ENCODE measurements at regions not wholly inside any gene's neighbourhood (a gene's known extent, or its start where the extent isn't known, plus 50 kb on each side); places are given as distances from the start of the nearest gene placed in this dataset.

DNA sequence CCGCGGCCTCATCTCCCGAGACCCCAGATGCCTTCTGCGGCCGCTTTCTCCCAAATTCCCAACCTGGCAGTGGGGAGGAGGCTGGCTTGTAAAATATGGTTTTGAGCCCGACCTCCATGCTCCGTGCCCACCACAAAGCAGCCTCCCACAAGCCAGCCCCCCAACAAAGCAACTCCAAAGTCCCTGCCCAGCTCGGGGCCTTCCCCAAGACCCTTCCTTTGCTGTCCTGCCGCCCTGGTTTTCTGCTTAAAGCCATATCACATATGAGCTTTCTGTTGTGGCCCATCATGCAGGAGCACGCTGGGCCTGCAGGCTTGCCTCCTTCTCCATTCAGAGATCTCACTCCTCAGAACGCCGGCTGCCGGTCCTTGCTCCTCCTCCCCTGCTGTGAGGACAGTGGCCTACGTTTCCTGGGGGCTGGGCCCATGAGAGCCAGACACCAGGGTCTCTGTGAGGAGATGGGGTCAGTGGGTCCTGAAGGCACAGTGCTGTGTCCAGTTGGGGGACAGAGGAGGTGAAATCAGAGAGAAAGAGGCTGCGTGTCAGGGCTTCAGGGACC lies 680.0 kb downstream of the BRD1 start:
- intact Hi-C loops (cut with DNase I), result no loop called here

DNA sequence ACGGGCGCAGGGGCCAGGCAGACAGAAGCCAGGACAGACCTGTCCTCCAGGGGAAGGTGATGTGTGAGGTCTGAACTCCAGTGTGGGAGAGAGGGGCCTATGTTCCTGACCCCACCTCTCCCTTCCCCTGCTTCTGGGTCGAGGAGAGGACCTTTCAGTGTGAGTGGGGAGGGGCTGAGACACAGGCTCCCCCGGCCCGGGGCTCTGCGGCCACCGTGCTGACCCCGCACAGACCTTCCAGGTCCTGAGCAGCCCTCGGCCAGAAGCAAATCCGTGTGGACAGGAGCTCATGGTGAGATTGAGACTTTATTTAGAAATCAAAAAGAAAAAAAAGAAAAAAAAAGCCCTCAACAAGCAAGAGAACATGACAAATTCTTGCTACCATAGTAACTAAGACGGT lies 680.5 kb downstream of the BRD1 start:
- no peak for DNase-seq (ENCODE audit: low spot score)
- intact Hi-C loops (cut with DNase I), result no loop called here

More for the DNA sequence above, 680.0 kb downstream of the BRD1 start:
- no peak for DNase-seq (ENCODE audit: low spot score)

DNA sequence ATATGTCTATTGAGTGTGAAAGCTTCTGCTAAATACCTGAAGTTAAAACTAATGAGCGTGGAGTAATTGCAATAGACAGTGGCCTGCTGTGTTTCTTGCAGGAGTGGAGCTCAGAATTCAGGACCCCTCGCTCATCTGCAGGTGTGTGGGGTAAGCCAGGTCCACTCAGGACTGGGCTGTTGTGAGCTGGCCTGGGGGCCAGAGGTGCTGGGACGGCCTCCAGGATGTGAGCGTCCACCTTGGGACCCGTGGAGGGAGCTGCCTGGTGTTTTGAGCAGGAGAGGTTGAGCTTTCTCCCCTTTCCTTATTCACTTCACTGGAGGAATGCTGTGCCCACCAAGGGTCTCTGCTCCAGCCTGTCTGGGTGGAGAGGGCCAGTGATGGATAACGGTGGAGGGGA lies 681.2 kb downstream of the BRD1 start:
- intact Hi-C loops (cut with DNase I), result no loop called here
- DNase-seq (ENCODE audit: low spot score), result no peak

DNA sequence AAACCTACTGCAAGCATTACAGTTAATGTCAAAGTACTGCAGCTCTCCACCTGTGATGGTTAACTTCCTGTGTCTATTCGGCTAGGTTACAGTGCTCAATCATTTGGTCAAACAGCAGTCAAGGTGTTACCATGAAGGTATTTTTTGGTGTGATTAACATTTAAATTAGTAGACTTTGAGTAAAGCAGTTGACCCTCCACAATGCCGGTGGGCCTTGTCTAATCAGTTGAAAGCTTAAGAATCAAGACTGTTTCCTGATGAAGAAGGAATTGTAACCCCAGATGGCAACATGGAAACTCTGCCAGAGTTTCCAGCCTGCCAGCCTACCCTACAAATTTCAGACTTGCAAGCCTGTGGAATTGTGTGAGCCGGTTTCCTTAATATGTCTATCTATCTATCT lies 683.9 kb downstream of the BRD1 start:
- DNase-seq (ENCODE audit: low spot score), result no peak
- intact Hi-C loops (cut with DNase I), result no loop called here

DNA sequence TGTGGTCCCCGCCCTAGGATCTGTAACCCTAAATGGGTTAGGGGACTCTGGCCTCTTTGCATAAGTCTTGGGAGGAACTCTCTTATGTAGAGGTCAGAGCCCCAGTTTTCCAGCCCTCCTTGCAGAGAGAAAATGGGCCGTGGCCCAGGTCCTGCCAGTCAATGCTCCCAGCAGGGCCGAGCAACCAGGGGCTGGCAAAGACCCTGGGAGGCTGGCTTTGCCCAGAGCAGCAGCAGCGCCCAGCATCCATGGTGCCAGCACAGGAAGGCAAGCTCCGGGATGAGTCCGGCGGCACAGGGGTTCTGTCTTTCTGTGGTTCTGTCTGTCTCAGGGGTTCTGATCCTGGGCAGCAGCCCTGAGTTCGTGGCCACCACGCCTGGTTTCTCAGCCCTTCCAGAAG lies 684.8 kb downstream of the BRD1 start:
- intact Hi-C loops (cut with DNase I), result no loop called here

DNA sequence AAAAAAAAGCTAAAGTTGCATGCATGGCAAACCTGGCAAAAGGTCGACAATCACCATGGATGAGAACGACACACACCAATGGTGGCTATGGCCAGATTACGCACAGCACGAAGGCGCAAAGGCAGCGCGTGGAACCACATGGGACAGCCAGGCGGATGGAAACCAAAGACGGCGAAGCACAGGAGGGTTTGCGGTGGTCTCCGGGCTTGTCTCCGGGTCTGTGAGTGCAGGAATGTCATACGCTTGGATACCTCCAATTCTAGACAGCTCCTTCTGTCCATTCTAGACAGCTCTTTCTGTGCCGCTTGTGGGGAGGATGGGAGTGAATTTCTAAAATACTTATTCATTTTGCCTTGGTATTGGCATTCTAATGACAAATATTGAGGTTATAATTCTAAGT lies 685.4 kb downstream of the BRD1 start:
- intact Hi-C loops (cut with DNase I), result no loop called here
- no peak for DNase-seq (ENCODE audit: low spot score)

More for the DNA sequence above, 684.8 kb downstream of the BRD1 start:
- no peak for DNase-seq (ENCODE audit: low spot score)

DNA sequence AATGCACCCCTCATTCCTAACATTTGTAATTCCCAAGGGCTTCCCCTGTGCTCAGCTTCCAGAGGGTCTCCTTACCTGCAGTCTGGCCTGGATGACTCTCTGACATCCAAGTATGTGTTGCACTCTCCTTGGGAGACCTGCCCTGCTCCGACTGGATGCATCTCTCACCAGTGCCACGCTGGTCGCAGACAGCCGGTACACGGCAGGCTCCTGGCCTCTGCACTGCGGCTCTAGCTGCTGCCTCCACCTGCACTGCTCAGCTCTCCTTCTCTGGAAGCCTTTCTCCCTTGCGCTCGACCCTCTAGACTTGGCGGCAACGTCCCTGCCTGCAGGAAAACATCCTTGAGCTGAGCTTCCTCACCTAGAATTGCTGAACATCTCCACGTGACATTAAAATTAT lies 685.9 kb downstream of the BRD1 start:
- intact Hi-C loops (cut with DNase I), result no loop called here
- DNase-seq (ENCODE audit: low spot score), result no peak

DNA sequence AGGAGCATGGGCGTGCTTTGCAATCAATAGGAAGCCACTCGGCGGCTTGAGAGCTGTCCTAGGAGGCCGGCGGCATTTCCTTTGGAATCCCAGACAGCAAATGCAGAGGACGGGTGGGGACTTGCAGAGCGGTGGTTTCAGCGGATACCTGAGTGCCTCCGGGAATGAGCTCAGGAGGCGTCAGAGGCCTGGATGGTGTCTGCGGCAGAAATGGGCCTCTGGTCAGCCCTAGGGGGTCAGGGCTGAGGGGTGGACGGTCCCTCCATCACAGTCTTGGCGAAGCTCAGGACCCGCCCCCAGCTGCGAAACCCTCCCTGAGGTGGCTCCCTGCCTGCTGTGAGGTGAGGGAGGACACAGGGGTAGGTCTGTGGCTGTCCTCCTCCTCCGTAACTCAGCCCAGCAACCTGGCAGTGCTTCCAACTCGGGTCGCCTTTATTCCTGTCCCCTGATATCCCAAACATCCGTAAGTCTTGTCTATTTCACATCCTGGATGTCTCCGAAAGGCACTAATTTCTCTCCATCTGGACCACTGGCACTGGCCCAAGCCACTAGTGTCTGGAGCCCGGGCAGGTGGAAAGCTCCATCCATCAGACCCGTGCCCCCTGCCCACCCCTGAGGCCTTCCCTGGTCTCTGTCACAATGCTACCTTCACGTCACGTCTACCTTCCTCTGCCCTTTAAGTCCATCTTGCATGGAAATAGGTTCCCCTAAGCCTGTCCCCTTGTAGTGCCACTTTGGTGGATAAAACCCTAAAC lies 686.6 kb downstream of the BRD1 start:
- no peak for DNase-seq (ENCODE audit: low spot score)
- intact Hi-C loops (cut with DNase I), result no loop called here

DNA sequence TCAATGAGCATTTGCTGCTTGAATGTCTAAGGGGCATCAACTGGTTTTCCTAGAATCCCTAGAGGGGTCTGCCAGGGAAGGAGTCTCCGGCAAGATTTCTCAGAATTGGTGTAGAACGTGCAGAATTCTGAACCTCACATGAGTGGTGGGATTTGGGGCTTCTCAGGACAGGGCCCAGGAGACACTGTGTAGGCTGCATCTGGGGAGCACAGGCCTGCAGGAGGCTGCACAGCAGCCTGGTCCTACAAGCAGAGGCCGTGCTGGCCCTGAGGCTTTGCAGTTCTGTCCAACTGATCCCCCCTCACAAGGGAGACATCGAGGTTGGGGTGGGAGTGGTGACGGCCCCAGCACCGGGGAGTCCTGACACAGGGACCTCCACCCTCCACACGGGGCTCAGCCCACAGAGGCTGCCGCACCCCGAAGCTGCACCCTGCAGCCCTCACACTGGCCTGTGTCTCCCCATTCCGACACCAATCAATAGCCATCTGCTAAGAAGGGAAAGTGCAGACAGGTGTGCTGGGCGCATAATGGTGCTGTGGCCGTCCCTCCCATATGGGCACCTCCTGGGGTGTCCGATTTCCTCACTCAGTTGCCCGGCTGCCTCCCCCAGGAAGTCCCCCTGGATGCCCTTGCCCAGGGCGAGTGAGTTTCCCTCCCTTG lies 688.1 kb downstream of the BRD1 start:
- DNase-seq (ENCODE audit: low spot score), result no peak
- intact Hi-C loops (cut with DNase I), result no loop called here

DNA sequence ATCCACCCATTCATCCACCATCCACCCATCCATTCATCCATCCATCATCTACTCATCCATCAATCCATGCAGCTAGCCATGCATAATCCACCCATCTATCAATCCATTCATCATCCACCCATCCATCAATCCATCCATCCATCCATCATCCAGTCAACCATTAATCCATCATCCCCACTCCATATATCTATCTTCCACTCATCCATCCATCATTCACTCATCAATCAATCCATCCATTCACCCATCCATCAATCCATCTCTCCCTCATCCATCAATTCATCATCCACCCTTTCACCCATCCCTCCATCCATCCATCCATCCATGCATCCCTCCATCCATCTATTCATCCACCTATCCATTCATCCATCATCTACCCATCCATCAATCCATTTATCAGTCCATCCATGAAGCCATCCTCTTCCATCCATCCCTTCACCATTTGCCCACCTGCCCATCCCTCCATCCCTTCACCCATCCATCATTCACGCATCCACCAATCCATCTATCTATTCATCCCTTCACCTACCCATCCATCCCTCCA lies 689.4 kb downstream of the BRD1 start:
- intact Hi-C loops (cut with DNase I), result no loop called here
- DNase-seq (ENCODE audit: low spot score), result no peak

DNA sequence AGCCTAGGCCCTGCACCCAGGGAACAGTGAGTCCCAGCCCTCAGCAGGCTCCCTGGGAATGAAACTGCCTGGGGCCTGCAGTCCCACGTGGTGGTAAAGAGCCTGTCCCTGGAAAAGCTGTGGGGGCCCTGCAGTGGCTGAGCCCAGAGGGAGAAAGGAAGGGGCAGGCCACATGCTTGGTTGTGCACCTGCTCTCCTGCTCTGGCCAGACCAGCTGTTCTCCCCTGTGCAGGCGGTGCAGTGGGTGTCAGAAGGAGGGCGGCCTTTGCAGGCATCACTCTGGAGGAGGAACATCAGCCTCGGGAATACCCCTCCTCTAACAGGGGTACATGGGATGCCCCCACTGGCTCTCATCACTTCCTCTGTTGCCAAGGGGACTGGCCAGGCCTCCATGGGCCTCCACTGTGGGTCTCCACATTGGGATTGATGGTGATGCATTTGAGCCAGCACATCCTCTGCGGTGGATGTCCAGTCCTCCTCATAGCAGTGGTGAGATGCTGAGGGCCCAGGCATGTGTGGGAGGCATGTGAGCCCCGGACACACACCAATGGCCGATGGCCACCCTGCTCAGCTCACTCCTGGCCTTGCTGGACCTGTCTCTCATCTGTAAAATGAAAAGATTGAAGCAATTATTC lies 690.4 kb downstream of the BRD1 start:
- intact Hi-C loops (cut with DNase I), result no loop called here
- no peak for DNase-seq (ENCODE audit: low spot score)

DNA sequence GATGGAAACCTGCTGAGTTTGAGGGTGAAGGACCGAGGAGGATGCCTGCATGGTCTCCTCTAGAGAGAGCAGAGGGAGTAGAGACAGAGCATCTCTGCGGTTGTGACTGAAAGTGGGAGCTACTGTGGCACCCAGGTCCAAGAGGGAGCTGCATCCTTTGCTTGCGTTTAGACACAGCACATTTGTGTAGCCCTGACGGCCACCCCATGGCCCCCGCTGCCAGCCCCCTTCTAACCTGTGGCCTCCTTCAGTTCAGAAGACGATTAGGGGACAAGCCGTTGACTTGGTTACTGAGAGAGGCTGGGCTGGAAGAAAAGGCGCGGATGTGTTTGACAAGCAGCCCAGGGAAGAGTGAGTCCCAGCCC lies 690.9 kb downstream of the BRD1 start:
- intact Hi-C loops (cut with DNase I), result no loop called here
- no peak for DNase-seq (ENCODE audit: low spot score)

DNA sequence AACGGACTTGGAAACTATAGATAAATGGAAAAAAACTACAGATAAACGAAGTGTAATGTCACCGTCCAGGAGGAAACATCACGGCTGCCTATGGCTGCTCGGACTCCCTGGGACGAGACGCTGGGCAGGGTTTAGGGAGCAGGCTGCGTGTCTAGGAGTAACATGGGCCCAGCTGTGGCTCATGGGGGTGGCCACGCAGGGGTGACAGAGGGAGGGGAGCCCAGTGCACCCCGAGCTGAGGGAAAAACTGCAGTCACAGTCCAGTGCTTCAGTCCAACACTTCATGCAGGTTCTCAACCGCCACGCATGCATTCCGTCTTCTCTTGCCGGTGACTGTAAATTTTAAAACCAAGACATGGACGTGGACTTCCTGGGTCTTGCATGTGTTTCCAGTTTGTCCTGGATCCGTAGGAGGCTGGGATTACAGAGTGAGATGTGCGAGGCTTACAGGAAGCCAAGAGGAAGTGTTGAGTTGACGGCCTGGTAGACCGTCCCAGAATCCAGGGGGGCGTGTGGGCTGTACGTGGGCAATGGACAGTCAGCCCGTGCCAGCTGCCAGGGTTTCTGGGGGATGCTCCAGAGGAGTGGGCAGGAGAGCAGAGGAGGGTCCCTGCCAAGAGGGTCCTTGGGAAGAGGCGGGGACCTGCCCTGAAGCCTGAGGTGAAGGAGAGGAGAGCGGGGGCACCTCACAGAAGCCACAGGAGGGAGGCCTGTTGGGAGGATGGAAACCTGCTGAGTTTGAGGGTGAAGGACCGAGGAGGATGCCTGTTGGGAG lies 691.4 kb downstream of the BRD1 start:
- intact Hi-C loops (cut with DNase I), result no loop called here
- no peak for DNase-seq (ENCODE audit: low spot score)

DNA sequence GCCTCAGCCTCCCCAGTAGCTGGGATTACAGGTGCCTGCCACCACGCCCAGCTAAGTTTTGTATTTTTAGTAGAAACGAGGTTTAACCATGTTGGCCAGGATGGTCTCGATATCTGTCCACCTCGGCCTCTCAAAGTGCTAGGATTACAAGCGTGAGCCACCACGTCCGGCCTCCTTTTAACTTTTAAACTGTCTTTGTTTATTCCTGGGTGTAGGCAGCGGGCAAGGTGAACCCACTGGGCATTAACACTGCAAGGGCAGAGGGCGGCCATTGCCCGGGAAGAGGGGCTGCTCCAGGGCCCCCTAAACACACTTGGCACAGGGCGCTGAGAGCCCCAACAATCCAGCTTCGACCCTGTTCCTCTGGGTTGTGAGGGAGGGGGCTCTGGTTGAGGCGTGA lies 693.6 kb downstream of the BRD1 start:
- no peak for DNase-seq (ENCODE audit: low spot score)

DNA sequence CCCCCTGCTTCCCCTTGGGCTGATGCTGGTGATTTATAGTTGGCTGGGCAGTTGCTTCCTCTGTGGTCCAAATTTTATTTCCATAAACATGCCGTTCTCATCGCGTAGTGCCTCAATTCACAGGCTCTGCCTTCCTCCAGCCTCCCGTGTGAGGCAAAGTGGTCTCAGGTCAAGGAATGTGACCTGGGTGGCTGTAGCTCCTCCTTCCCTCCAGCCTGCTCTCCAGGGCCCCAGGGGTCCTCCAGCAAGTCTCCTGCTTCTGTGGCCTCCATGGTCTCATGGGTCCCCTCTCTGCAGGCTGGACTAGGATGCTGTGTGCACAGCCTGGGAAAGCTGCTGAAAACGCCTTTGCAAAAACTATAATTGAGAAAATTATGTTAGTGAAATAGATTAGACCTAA lies 694.1 kb downstream of the BRD1 start:
- no peak for DNase-seq (ENCODE audit: low spot score)
- intact Hi-C loops (cut with DNase I), result loop anchor here in 1 of 2 donors (5.0 kb wide), 1 partner anchor 414 kb away; no protein-coding TSS in a partner anchor

More for the DNA sequence above, 693.6 kb downstream of the BRD1 start:
- intact Hi-C loops (cut with DNase I), result loop anchor here in 1 of 2 donors (5.0 kb wide), 1 partner anchor 413 kb away; no protein-coding TSS in a partner anchor

DNA sequence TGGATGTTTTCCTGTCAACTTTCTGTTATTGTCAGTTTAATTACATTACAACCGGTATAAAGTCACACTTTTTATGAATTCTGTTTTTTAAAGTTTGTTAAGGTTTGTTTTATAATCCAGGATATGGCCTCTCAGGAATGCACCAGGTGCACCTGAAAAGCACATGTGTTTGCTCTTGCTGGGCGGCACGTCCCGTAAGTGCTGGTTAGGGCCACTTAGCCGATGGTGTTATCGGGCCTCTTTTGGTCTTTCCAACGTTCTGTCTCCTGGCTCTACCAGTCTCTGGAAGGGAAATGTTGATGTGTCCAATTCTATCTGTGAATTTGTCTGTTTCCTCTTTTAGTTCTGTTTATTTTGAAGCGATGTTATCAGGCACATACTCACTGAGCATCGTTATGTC lies 695.7 kb downstream of the BRD1 start:
- intact Hi-C loops (cut with DNase I), result loop anchor here in 1 of 2 donors (5.0 kb wide), 1 partner anchor 415 kb away; no protein-coding TSS in a partner anchor
- no peak for DNase-seq (ENCODE audit: low spot score)

DNA sequence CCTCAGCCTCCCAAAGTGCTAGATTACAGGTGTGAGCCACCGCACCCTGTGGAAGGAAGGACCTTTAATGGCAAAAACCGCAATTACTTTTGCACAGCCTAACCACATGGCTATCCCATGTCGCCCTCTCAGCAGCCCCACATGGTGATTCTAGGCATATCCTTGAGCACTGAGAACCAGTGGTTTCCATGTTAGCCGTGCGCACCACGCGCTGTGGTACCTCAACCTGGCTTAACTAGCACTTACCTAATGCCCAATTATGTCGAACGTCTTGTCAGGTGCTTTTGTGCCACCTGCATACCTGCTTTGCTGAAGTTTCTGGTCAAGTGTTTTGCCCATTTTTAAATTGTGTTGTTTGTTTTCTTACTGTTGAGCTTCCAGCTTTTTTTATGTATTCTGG lies 697.9 kb downstream of the BRD1 start:
- intact Hi-C loops (cut with DNase I), result loop anchor here in 1 of 2 donors (5.0 kb wide), 1 partner anchor 418 kb away; no protein-coding TSS in a partner anchor
- DNase-seq (ENCODE audit: low spot score), result no peak

DNA sequence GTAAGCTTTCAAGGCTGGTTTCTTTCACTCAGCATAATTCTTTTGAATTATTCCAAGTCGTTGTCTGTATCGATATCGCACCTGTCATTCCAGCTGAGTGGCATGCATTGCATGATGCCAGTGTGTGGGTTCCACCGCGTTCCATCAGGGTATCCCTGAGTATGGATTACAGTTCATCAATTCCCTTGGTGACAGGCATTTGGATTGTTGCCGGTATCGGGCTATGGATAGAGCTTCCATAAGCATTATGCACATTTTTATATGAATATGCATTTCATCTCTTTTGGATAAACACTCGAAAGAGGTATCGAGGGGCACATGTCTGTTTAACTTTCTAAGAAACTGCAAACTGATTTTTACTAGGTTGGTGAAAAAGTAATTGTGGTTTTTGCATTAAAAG lies 698.8 kb downstream of the BRD1 start:
- DNase-seq (ENCODE audit: low spot score), result no peak
- intact Hi-C loops (cut with DNase I), result no loop called here

DNA sequence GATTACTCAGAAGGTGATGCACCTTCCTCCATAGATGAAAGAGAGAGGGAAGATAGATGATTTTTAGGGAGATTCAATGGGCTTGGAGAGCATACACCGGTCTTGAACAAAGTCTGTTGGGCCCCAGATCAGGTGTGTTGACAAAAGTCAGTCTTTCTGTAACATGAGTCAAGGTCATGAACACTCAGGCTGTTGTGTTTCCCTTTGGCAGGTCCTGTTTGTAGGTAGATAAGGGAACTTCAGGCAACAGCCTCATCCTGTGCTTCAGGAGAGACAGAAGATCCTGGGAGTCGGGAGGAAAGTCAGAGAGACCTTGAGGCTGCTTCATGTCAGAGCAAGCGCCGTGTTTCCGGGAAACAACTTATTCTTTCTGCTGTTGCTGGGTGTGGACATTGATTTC lies 703.1 kb downstream of the BRD1 start:
- DNase-seq (ENCODE audit: low spot score), result no peak
- intact Hi-C loops (cut with DNase I), result no loop called here
